Activated naive CD4-positive, alpha-beta T cell treated with anti-CD3 and anti-CD28 coated beads, Interleukin-2, amount 50 U/mL, for 24 hours (primary cell): ENCODE measurements at regions not wholly inside any gene's neighbourhood (a gene's known extent, or its start where the extent isn't known, plus 50 kb on each side); places are given as distances from the start of the nearest gene placed in this dataset.
A peak's percentile ranks its signal among the peaks of the same experiment; 100 is the strongest.
"Not testable (repeated sequence)": the region's sequence is repeated elsewhere in the genome, so short reads cannot be mapped to it uniquely, and the experiment has no call there.

Source experiments
- H3K27ac Mint-ChIP-seq: one replicate; pipeline ENCODE4 v1.8.0; 2021; ENCODE audit warnings: mild to moderate bottlenecking, mixed read lengths
- H3K27me3 Mint-ChIP-seq: one replicate; pipeline ENCODE4 v1.8.0; 2021; ENCODE audit warnings: mixed read lengths
- H3K36me3 Mint-ChIP-seq: one replicate; pipeline ENCODE4 v1.8.0; 2021; ENCODE audit warnings: mixed read lengths
- H3K4me1 Mint-ChIP-seq: one replicate; pipeline ENCODE4 v1.8.0; 2021; ENCODE audit warnings: mixed read lengths
- H3K4me3 Mint-ChIP-seq: one replicate; pipeline ENCODE4 v1.8.0; 2021; ENCODE audit warnings: mild to moderate bottlenecking, mixed read lengths
- H3K9me3 Mint-ChIP-seq: one replicate; pipeline ENCODE4 v1.8.0; 2021; ENCODE audit warnings: mixed read lengths

DNA sequence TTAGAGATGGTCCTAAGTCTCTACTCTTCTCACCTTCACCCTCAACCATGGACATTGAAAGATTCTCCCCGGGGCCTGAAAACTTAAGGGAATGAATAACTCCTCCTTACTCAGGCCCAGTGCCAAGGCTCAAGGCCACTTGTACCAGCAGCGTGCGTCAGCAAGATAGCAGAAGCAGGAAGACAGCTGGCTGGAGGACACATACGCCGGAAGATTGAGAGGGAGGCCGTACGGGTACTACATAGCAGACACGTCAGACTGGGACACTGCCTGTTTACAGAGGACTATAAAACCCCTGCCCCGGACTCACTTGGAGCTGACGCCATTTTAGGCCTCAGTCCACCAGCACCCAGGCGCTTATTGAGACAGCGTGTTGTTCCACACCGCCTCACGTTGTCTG is 75.8 kb upstream of the MED13 start:
- H3K4me1 Mint-ChIP-seq = no peaks in the 10 kb centered on the region
- no peaks in the 10 kb centered on the region for H3K9me3 Mint-ChIP-seq
- H3K27ac Mint-ChIP-seq = no peak overlapping the region
- no peak overlapping the region for H3K4me3 Mint-ChIP-seq
- H3K27me3 Mint-ChIP-seq = peaks cover 21% of the 10 kb centered on the region
- H3K36me3 Mint-ChIP-seq = no peaks in the 10 kb centered on the region

DNA sequence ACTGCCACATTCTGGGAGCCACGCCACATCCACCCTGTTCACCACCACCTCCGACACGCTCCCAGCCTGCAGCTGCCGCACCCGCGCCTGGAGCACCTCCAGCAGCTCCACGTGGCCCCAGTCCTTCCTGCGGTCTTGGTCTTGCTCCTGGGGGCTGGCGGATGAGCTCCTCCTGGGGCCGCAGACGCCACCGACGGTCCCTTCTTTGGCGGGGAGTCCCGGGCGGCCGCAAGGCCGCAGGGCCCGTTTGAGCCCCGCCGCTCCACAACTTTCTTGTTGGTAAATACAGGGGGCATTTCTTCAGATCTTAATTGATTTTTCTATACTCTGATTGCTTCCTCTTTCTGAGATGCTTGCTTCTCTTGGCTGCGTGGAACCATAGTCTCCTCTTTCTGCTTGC is 75.3 kb upstream of the MED13 start:
- no peaks in the 10 kb centered on the region for H3K4me1 Mint-ChIP-seq
- H3K4me3 Mint-ChIP-seq = no peak overlapping the region
- H3K27ac Mint-ChIP-seq = no peak overlapping the region
- H3K36me3 Mint-ChIP-seq = no peaks in the 10 kb centered on the region
- peaks cover 22% of the 10 kb centered on the region for H3K27me3 Mint-ChIP-seq
- no peaks in the 10 kb centered on the region for H3K9me3 Mint-ChIP-seq

DNA sequence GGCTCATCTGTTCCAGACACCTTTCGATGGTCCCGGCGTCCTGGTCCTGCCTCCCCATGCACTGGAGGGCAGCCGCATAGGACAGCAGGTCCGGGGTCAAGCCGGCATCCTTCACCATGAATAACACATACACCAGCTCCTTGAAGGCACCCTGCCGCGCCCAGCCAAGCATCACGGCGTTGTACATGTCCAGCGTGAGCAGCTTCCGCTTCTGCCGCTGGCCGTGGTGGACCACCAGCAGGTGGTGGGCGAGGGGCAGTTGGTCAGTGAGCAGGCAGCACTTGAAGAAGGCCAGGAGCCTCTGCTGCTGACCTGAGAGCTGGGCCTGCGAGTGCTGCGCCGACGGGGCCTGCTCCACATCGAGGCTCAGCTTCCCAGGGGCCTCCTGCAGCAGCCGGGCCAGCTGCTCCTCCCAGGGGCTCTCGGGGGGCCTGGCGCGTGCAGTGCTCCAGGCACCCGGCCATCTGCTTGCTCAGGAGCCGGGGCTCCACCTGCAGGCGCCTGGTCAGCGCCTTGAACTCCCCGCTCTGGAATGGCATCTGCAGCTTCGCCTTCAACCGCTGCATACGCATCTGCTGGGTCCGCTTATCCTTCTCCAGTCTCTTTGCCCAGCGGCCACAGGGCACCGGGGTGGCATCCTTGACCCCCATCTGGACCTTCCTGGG is 74.7 kb upstream of the MED13 start:
- H3K27ac Mint-ChIP-seq, H3K36me3 Mint-ChIP-seq, H3K4me3 Mint-ChIP-seq, H3K9me3 Mint-ChIP-seq, H3K4me1 Mint-ChIP-seq: not testable (repeated sequence)
- H3K27me3 Mint-ChIP-seq = peaks cover 22% of the 10 kb centered on the region

DNA sequence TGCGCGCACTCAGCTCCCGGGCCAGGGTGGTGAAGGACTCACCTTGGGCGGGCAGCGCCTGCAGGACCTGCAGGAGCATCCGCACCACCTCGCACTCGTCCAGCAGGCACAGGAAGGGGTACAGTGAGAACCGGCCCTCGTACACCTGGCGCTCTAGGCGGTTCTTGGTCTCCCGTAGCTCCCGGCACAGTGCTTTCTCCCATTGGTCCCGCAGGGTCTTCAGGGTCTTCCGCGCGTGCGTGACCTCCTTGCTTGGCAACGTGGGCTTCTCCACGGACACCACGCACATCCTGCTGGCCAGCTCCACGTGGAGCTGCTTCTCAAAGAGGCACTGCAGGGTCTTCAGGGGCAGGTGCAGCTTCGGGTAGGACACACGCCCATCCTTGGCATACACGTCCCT is 74.1 kb upstream of the MED13 start:
- no peaks in the 10 kb centered on the region for H3K4me1 Mint-ChIP-seq
- H3K4me3 Mint-ChIP-seq = no peak overlapping the region
- H3K27ac Mint-ChIP-seq = no peak overlapping the region
- H3K36me3 Mint-ChIP-seq = no peaks in the 10 kb centered on the region
- peaks cover 22% of the 10 kb centered on the region for H3K27me3 Mint-ChIP-seq
- H3K9me3 Mint-ChIP-seq = no peaks in the 10 kb centered on the region

DNA sequence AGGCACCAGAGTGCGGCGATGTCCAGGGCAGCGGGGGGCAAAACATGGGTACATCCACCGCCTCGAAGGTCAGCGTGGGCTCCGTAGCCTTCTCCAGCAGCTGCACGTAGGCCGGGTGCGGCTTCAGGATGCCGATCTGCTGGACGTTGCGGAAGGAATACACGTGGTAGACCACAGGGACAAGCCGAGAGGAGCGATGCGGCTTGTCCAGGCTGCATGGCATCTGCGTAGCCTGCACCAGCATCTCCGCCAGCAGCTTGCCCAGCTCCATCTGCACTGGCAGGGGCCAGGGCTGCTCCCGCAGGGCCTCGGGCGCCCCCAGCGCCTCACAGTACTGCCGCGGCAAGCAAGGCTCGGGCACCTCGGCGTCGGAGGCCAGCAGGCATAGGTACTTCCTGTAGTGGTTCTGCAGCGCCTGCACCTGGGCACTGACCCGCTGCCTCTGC is 73.6 kb upstream of the MED13 start:
- H3K4me1 Mint-ChIP-seq, H3K27ac Mint-ChIP-seq, H3K9me3 Mint-ChIP-seq, H3K36me3 Mint-ChIP-seq: not testable (repeated sequence)
- peak overlapping the region; percentile 11 for H3K4me3 Mint-ChIP-seq
- peaks cover 22% of the 10 kb centered on the region for H3K27me3 Mint-ChIP-seq

DNA sequence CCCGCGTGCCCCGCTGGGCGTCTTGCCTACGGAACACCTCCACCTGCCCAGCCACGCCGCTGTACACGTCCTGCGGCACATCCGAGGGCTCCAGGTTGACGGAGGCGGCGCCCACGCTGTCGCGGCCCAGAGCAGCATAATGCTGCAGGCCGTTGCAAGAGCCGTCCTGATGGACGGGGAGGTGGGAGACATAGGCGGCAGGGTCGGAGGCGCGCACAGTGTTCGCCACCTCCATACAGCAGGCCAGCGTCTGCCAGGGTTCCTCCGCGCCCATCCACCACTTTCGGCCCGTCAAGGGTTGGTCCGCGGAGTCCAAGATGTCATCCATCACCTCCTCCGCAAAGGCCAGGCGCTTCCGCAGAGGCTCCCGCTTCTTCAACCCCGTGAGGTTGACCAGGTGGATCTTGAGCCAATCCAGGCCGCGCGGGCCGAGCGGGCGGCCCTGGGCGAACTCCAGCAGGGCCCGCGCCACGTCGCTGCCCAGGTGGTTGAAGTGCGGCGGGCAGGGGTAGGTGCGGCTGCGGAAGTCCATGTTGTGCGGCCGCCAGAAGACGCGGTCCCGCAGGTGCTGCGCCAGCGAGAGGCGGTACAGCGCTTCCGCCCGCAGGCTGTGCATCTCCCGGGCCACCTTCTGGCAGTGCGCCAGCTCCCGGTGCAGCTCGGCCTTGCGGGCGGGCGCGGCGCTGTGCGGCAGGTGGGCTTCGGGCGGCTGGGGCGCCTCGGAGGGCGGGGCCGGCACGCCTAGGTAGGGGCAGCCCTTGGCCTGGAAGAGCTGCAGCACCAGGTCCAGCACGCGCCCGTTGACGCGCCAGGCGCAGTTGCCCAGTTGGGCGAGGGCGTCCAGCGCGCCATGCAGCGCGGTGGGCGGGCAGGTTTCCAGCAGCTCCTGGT is 72.9 kb upstream of the MED13 start:
- H3K9me3 Mint-ChIP-seq, H3K36me3 Mint-ChIP-seq, H3K27ac Mint-ChIP-seq, H3K4me1 Mint-ChIP-seq: not testable (repeated sequence)
- H3K4me3 Mint-ChIP-seq = peak overlapping the region; percentile 11
- peaks cover 22% of the 10 kb centered on the region for H3K27me3 Mint-ChIP-seq

DNA sequence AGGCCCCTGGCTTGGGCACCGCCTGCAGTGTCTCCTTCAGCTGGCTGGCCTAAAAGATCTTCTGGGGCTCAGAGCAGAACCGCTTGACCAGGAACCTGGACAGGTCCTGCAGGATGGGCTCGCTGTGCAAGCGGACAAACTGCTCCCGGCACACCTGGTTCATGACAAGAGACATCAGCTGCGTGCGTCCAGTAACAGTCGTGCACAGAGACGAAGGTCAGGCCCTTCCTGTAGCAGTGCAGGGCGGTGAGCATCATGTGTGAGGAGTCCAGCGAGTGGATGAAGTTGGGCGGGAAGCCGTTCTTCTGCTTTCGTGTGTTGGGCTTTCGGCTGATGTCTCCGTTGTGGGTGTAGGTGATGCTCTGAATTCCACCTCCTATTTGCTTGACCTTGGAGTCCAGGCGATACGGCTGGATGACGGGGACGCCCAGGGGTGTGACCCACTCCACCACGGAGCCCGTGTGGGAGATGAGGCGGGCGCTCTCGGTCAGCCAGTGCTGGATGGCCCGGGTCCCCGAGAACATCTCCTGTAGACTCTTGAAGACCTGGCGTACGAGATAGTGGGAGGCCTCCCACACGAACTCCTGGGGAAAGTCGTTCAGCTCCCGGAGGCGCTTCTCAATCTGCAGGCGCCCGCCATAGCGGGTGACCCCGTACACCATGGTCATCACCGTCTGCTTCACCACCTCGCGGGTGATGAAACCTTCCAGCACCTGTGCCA is 72.1 kb upstream of the MED13 start:
- H3K4me1 Mint-ChIP-seq, H3K27ac Mint-ChIP-seq, H3K4me3 Mint-ChIP-seq, H3K36me3 Mint-ChIP-seq, H3K9me3 Mint-ChIP-seq: not testable (repeated sequence)
- H3K27me3 Mint-ChIP-seq = peaks cover 22% of the 10 kb centered on the region

DNA sequence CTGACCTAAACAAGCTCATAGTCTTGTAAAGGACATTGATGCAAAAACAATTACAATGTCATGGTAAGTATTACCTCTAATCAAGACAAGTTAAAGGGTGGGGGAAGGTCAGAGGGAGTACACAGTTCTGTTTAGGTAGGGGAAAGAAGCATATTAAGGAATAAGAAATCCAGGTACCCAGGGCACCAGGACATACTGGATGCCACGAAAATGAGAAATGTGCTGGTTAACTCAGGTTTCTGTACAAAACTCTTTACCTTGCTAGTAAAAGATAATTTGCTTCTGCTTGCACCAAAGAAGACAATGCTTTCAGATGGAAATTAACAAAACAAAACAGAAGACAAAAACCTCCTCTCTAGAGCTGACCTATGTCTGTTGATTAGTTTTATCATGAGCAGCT is 70.7 kb upstream of the MED13 start:
- H3K4me1 Mint-ChIP-seq = no peaks in the 10 kb centered on the region
- H3K27me3 Mint-ChIP-seq = peaks cover 18% of the 10 kb centered on the region
- H3K27ac Mint-ChIP-seq = no peak overlapping the region
- H3K9me3 Mint-ChIP-seq = no peaks in the 10 kb centered on the region
- no peak overlapping the region for H3K4me3 Mint-ChIP-seq
- H3K36me3 Mint-ChIP-seq = no peaks in the 10 kb centered on the region

DNA sequence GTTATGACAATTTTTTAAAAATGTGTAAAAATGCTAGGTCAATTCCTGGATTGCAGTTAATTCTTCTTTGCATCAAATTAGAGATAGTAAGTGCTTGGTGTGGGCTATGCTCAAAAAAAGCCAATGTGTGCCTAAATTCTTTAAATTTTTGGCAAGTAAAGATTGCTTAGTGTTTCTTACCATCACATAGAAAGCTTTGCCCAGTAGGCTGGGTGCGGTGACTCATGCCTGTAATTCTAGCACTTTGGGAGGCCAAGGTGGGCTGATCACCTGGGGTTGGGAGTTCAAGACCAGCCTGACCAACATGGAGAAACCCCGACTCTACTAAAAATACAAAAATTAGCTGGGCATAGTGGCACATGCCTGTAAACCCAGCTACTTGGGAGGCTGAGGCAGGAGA is 70.0 kb upstream of the MED13 start:
- H3K9me3 Mint-ChIP-seq, H3K36me3 Mint-ChIP-seq, H3K4me3 Mint-ChIP-seq, H3K4me1 Mint-ChIP-seq, H3K27ac Mint-ChIP-seq: not testable (repeated sequence)
- peaks cover 15% of the 10 kb centered on the region for H3K27me3 Mint-ChIP-seq

DNA sequence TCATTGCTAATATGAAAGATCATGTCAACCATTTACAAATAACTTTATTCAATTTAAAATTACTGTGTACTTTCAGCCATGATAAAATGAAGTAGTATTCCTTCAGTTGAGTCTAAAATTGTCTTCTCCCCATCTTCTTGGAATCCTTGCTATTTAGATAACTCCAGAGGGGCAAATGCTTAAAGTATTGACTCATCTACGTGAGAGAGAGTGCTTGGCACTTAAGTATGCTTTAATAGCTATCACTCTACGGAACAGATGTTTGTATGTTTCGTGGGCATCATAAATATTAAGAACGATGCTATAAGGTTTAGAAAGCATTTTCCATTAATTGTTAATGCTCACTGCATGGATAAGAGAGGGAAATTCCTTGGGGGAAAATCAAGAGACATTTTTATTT is 69.3 kb upstream of the MED13 start:
- H3K36me3 Mint-ChIP-seq = no peaks in the 10 kb centered on the region
- H3K27me3 Mint-ChIP-seq = peaks cover 13% of the 10 kb centered on the region
- H3K4me3 Mint-ChIP-seq = no peak overlapping the region

DNA sequence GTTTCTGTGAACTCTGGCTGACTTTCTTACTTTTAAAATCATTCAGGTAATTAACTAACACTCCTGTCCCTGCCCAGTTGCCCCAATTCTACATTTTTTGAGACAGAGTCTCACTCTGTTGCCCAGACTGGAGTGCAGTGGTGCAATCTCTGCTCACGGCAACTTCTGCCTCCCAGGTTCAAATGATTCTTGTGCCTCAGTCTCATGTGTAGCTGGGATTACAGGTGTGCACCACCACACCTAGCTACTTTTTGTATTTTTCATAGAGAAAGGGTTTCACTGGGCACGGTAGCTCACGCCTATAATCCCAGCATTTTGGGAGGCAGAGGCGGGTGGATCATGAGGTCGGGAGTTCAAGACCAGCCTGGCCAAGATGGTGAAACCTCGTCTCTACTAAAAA is 66.2 kb upstream of the MED13 start:
- H3K27me3 Mint-ChIP-seq, H3K4me3 Mint-ChIP-seq, H3K9me3 Mint-ChIP-seq, H3K4me1 Mint-ChIP-seq, H3K27ac Mint-ChIP-seq, H3K36me3 Mint-ChIP-seq: not testable (repeated sequence)

More for the DNA sequence above, 69.3 kb upstream of the MED13 start:
- H3K4me1 Mint-ChIP-seq = no peaks in the 10 kb centered on the region
- no peak overlapping the region for H3K27ac Mint-ChIP-seq
- no peaks in the 10 kb centered on the region for H3K9me3 Mint-ChIP-seq

DNA sequence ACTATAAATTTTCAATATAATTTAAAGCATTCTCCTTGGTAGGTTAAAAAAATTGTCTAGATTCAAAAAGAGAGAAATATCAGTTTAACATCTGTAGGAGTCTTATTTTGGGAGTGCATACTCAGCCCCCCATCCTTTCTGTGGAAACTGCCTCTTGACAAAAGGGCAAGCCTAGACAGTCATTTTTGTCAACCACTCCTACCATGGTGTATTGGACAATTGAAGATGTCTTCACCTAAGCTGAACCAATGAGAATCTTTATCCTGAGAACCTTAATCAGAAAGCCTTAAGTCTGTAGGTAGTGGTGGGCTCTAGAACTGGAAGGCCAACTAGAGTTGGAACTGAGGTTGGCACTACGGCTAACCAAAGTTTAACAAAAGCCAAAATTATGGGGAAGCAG is 65.7 kb upstream of the MED13 start:
- Mint-ChIP-seq H3K27ac (no peak overlapping the region), H3K36me3 (no peaks in the 10 kb centered on the region), H3K4me3 (no peak overlapping the region), H3K27me3 (peaks cover 9% of the 10 kb centered on the region), H3K4me1 (no peaks in the 10 kb centered on the region), H3K9me3 (no peaks in the 10 kb centered on the region)

DNA sequence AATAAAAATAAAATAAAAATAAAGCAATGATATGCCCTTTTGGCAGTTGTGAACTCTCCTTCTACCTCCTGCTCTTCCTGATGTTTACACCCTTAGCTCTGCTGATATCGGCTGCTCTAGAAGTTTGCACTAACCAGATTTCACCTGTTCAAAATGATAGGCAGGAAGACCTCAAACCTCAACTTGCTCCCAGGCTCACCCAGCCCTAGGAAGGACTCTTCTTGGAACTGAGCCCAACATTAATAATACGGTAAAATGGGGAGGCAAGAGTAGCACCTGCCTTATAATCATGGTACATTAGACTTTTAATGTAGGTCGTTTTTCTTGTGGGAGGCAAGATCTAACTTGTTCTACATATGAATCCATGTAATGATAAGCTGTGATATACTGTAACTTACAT is 61.2 kb upstream of the MED13 start:
- H3K36me3 Mint-ChIP-seq = no peaks in the 10 kb centered on the region
- H3K27ac Mint-ChIP-seq = no peak overlapping the region
- H3K4me1 Mint-ChIP-seq = peaks cover 1% of the 10 kb centered on the region
- H3K4me3 Mint-ChIP-seq = no peak overlapping the region
- no peaks in the 10 kb centered on the region for H3K9me3 Mint-ChIP-seq
- H3K27me3 Mint-ChIP-seq = peaks cover 12% of the 10 kb centered on the region

DNA sequence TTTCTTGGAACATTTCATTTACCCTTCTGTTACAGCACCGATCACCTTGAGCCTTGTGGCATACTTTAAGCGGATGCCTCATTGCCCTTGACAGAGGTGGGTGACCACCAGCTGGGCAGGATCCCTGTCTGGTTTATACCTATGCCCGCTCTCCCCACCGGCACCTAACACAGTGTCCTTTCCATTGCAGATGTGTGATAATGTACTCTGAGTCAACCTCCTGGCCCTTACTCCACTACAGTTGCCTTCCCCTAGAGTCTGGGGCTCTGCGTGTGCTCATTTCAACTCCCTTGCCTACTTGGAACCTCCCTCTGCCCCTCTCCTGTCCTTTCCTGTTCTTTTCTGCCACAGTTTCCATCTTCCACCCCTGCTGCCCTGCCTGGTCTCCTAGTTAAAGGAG is 60.2 kb upstream of the MED13 start:
- H3K27ac Mint-ChIP-seq = no peak overlapping the region
- peaks cover 11% of the 10 kb centered on the region for H3K4me1 Mint-ChIP-seq
- peaks cover 12% of the 10 kb centered on the region for H3K27me3 Mint-ChIP-seq
- no peaks in the 10 kb centered on the region for H3K9me3 Mint-ChIP-seq
- no peak overlapping the region for H3K4me3 Mint-ChIP-seq
- H3K36me3 Mint-ChIP-seq = no peaks in the 10 kb centered on the region

DNA sequence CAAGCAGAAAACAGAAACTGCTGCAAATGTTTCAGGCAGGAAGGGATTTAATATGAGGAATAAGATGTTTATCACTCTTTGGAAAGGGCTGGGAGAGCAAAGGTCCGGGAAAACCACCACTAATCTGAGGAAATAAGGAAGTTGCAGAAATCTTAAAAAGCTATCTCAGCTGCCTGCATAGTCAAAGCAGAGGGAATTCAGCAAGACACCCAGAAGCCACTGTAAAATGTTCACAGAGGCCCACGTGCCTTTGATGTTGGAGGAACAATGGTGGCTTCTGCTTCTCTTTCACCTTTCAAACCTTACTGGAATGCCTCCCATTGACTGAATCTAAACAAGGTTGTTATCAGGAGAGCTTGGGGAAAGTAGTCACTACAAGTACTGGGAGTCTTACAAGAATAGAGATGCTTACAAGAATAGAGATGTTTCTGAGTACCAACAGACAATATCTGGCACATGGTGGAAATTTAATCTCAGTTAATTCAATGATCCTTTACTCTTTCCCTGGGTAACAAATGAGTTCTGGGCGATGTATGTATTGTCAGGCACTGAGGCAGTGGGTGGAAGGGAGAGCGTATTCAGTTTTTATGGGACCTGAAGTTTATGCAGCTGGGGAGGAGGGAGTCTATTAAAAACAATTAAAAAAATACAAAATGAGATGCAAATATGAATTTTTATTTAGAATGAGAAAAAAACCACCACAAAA is 56.1 kb upstream of the MED13 start:
- Mint-ChIP-seq H3K27ac (no peak overlapping the region), H3K9me3 (no peaks in the 10 kb centered on the region), H3K4me1 (peaks cover 12% of the 10 kb centered on the region)

More for the DNA sequence above, 56.1 kb upstream of the MED13 start:
- Mint-ChIP-seq H3K27me3 (peaks cover 5% of the 10 kb centered on the region), H3K4me3 (no peak overlapping the region), H3K36me3 (no peaks in the 10 kb centered on the region)
